ENCODE measurements at regions not wholly inside any gene's neighbourhood (a gene's known extent, or its start where the extent isn't known, plus 50 kb on each side); places are given as distances from the start of the nearest gene placed in this dataset.

DNA sequence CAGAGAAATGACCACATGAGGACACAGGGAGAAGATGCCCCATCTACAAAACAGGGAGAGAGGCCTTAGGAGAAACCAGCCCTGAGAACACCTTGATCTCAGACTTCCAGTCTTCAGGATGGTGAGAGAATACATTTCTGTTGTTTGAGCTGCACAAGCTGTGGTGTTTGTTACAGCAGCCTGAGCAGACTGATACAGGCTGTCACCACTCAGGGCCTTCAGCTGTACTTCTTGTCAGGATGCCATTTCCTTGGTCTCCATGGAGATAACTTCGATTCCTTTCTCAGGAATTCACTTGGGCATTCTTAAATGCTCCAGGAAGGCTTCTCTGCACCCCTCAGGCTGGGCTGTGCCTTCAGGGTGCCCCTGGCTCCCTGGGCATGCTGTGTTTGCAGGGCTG lies 85.7 kb upstream of the IGFBP3 start:
- TF ChIP-seq, protein P1, sequence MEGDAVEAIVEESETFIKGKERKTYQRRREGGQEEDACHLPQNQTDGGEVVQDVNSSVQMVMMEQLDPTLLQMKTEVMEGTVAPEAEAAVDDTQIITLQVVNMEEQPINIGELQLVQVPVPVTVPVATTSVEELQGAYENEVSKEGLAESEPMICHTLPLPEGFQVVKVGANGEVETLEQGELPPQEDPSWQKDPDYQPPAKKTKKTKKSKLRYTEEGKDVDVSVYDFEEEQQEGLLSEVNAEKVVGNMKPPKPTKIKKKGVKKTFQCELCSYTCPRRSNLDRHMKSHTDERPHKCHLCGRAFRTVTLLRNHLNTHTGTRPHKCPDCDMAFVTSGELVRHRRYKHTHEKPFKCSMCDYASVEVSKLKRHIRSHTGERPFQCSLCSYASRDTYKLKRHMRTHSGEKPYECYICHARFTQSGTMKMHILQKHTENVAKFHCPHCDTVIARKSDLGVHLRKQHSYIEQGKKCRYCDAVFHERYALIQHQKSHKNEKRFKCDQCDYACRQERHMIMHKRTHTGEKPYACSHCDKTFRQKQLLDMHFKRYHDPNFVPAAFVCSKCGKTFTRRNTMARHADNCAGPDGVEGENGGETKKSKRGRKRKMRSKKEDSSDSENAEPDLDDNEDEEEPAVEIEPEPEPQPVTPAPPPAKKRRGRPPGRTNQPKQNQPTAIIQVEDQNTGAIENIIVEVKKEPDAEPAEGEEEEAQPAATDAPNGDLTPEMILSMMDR (IDR thresholded peaks at IDR 0.05), result no peak
- TF ChIP-seq POLR2A (IDR thresholded peaks at IDR 0.05), result no peak
